ENCODE measurements at regions not wholly inside any gene's neighbourhood (a gene's known extent, or its start where the extent isn't known, plus 50 kb on each side); places are given as distances from the start of the nearest gene placed in this dataset.
A peak's percentile ranks its signal among the peaks of the same experiment; 100 is the strongest.

DNA sequence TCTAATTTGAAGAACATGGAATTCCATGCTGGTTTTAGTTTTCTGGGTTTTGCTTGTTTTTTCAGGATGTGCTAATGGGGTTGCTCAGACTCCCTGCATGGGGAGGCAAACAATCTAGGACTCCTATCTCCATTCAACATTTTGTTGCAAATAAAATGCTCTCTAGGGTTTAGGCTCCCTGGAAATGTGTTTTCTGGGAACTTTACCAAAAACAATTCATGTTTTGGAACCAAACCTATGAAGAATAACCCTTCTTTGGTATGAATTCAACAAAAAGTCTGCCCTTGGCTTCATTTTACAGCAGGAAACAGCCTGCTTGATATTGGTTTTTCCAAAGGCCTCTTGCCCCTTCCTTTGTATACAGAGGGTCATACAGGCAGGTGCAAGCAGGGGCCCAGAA lies 217.7 kb downstream of the FOXA2 start:
- no peak for DNase-seq

GRCh38 chr20:22354647-22355046 lies 229.7 kb downstream of the FOXA2 start:
- no peak for DNase-seq

DNA sequence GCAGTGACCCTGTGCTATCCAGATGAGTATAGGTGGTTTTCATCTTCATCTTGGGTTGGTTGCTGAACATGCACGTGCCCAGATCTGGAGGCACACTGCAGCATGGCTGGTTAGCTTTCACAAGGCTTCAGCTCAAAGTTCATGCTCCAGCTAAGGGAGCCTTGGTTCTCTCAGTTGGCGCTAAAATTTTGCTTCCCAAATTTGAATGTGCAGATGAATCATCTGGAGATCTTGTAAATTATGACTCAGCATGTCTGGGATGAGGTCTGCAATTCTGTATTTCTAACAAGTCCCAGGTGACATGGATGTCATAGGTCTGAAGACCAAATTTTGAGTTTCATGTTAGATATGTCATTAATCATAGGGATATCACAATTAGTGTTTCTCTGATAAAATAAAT lies 230.8 kb downstream of the FOXA2 start:
- DNase-seq: no peak

- DNase-seq: no peak
These were observed 232.4 kb downstream of the FOXA2 start for GRCh38 chr20:22352019-22352418.

GRCh38 chr20:22350624-22351023 lies 233.7 kb downstream of the FOXA2 start:
- DNase-seq: no peak

GRCh38 chr20:22348010-22348409 lies 236.4 kb downstream of the FOXA2 start:
- no peak for DNase-seq

DNA sequence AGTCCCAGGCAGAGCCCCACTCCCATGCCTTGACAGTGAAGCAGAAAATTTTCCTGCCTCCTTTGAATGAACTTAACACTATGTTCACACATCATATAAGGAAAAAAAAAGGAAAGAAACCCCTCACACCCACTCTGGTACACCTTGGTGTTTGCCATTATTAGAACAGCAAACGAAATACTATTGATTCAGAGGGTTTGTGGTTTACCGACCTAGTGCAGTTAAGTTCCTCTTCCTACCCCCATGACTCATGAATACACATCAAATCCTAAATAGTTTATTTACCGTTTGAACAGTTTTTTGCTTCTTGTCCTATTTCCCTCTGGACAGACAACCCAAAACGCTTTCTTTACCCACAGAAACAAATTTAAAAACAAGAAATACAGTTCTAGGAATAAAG lies 237.7 kb downstream of the FOXA2 start:
- no peak for DNase-seq

GRCh38 chr20:22343612-22344011 lies 240.8 kb downstream of the FOXA2 start:
- no peak for DNase-seq

- DNase-seq: no peak
These were observed 242.0 kb downstream of the FOXA2 start for GRCh38 chr20:22342410-22342809.

DNA sequence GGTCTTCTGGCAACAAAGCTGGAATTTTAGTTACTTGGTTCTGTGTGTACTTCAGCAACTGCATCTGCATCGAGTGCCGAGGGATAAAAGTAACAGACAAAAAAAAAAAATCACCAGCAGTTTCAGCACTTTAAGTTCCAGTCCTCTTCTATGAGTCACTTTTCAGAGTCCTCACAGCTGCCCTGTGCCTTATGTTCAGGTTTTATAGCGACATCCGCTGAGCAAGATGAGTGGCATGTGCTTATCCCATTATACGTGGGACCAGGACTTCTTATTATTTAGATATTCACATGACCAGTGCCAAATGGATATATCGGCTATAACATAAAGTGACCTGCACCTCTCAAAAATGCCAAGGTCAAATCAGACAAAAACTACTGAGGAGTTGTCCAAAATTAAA lies 242.9 kb downstream of the FOXA2 start:
- no peak for DNase-seq

GRCh38 chr20:22339946-22340345 lies 244.4 kb downstream of the FOXA2 start:
- DNase-seq: no peak

DNA sequence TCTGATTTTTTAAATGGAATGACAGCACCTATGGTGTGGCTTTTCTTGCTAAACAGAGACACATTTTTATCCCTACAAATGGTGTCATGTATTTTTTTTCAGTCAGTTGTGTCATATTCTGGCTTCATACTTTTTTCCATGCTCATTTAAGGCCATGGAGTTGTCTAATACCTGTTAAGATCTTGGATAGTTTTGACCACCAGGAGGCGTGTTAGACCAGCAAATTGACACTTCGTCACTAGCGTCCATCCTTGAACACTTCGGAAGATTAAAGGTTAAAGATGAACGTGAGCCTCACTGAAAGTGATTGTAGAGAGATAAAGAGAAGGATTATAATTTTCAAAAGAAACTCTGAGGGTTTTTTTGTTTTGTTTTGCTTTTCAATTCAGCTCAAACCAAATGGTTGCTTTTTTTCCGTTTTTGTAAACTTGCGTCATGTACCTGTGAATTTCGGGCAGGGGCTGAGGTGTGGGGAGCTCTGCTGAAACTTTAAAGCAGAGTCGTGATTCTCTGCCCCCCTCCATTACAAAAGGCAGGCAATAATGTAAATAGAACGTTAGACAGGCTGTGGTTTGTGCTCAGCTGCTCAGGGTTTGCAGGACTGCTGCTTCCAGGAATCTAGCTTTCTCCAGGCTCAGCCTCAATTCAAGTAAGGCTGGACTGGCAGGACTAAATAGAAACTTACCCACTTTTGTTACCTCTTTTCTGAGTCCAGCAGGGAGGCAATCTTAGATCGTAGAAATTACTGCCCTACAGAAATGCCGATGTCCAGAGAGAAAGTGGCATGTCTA lies 245.1 kb downstream of the FOXA2 start:
- peak; percentile 50 for DNase-seq

- no peak for DNase-seq
These were observed 246.1 kb downstream of the FOXA2 start for GRCh38 chr20:22338140-22338708.

GRCh38 chr20:22335210-22335609 lies 249.2 kb downstream of the FOXA2 start:
- DNase-seq: no peak

DNA sequence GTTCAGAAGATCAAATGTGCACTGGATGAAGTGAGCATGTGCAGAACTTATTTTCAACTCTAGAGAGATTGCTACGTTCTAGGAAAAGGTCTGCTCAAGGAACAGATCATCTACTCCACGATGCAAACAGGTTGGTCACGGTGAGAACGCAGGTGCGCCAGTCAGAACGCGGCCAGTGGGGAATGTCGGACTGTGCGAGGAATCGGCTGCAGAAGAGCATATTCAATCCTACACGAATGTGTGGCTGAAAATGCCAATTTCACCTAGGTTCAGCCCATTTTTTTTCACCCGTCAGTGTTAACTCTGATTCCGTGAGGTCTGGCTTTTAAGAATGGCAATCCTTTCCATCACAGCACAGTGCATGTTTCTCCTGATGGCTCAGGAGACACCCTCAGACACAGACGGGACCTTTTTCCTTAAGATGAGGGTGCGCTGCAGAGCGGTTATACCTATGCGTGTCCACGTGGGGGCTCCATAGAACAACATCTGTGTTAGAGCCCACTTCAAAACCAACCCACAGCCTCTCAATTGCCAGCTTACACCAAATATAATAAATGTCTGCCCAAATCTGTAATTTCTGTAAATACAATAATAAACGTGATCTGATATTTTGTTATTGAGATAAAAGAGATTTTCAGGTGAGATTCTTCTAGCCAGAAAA lies 250.4 kb downstream of the FOXA2 start:
- peak; percentile 66 for DNase-seq

DNA sequence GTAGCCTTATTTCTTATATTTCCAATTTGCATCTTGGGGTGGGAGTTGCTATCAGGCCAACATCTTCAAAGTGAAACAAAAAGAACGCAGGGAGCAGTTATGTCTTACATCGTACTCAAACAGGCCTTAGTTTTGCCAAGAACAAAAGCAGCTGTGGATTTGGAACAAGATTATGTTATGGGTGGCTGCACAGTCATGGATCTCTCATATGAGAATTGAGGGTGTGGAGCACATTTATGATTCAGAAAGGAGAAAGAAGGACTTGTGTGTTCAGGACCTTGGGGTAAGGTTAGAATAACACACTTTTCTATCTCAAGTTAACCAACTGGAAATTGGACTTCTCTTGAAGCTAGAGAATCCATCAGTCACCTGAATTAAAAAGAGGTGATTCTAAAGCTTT lies 259.9 kb downstream of the FOXA2 start:
- DNase-seq: no peak

GRCh38 chr20:22322513-22322912 lies 261.9 kb downstream of the FOXA2 start:
- no peak for DNase-seq

DNA sequence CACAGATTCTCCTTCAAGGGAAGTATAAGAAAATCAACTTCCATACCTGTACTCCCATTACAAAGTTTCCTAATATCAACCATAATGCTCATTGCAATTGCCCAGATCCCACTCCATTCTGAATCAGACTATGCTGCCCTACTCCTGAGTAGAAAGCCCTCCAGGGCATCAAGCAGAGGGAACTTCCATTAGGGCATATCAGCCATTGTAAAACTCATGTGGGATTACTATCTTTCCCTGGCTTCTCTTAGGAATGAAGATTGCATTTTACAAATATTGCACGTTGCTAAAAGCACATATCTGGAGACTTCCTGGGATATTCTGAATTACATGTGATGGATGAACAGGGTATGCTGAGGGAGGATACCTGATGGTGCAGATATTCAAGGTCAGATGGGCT lies 263.2 kb downstream of the FOXA2 start:
- no peak for DNase-seq

GRCh38 chr20:22320245-22320915 lies 264.0 kb downstream of the FOXA2 start:
- DNase-seq: no peak

GRCh38 chr20:22315771-22316170 lies 268.6 kb downstream of the FOXA2 start:
- no peak for DNase-seq

DNA sequence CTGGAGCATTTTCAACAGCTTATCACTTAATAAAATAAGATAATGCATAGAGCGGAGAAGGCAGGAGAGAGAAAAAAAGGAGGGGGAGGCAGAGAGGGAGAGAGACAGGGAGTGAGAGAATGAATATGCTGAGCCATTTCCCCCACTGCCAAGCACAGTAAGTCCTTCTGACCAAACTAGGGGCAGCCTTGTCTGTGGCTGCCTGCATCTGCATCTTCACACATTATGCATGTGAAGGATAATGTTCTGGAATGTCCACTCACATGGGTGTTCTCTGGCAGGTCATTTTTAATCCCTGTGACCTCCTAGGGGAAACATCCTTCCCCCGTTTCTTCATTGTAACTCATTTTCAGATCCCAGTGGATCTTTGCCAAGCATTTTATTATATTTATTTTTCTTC lies 269.3 kb downstream of the FOXA2 start:
- no peak for DNase-seq

DNA sequence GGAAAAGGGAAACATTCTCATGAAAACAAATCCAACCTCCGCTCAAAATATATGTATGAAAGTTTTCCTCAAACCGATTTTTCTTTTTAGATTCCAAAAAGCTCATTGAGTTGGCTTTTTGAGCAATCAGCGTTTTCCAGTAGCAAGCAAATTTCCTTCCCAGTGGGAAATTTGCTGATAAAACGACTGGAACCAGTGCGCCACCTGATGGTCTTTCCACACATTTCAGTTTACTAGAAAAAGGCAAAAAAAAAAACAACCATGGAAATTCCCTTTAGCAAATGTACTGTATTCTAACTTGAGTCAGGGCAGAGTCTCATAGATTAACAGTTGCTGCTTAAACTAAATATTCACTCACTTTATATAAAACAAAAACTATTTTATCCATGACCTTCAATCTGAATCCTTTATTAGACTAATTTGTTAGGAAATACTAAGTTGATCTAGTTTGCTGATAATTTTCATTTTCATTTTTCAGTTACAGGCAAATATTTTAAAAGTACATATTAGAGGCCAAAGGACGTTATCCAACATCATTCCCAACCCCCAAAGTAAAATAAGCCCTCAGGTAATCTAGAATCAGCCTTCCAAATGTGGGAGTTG lies 271.5 kb downstream of the FOXA2 start:
- DNase-seq: peak; percentile 50

GRCh38 chr20:22308934-22309333 lies 275.4 kb downstream of the FOXA2 start:
- DNase-seq: no peak

All from femur (tissue), 1 donor.